Stimulated activated naive CD8-positive, alpha-beta T cell treated with anti-CD3 and anti-CD28 coated beads, Interleukin-15, amount 100 ng/mL, for 72 hours (primary cell): ENCODE measurements at regions not wholly inside any gene's neighbourhood (a gene's known extent, or its start where the extent isn't known, plus 50 kb on each side); places are given as distances from the start of the nearest gene placed in this dataset.
"Not testable (repeated sequence)": the region's sequence is repeated elsewhere in the genome, so short reads cannot be mapped to it uniquely, and the experiment has no call there.

ENCODE experiments used
- ATAC-seq: fragments of 150-1000 bp; cut with Tn5 transposase; 2 replicates; pipeline ENCODE4 v1.10.0; 2021; ENCODE audit warnings: mild to moderate bottlenecking, moderate library complexity
- DNase-seq, 2 donors: peaks; one replicate each; pipeline ENCODE4 v3.0.0; 2021 to 2022
- H3K27ac Mint-ChIP-seq, 2 donors: one replicate each; pipeline ENCODE4 v1.8.0; 2022; ENCODE audit warnings: mild to moderate bottlenecking in 2 of 2, mixed read lengths in 2 of 2, moderate library complexity in 2 of 2
- H3K27me3 Mint-ChIP-seq: one replicate; pipeline ENCODE4 v1.8.0; 2022; ENCODE audit warnings: mixed read lengths
- H3K4me1 Mint-ChIP-seq: one replicate; pipeline ENCODE4 v1.8.0; 2022; ENCODE audit warnings: mild to moderate bottlenecking, mixed read lengths
- H3K4me3 Mint-ChIP-seq, 2 donors: one replicate each; pipeline ENCODE4 v1.8.0; 2022; ENCODE audit warnings: mild to moderate bottlenecking in 2 of 2, mixed read lengths in 2 of 2, moderate library complexity in 1 of 2
- H3K9me3 Mint-ChIP-seq, 2 donors: one replicate each; pipeline ENCODE4 v1.8.0; 2022; ENCODE audit warnings: mixed read lengths in 2 of 2

DNA sequence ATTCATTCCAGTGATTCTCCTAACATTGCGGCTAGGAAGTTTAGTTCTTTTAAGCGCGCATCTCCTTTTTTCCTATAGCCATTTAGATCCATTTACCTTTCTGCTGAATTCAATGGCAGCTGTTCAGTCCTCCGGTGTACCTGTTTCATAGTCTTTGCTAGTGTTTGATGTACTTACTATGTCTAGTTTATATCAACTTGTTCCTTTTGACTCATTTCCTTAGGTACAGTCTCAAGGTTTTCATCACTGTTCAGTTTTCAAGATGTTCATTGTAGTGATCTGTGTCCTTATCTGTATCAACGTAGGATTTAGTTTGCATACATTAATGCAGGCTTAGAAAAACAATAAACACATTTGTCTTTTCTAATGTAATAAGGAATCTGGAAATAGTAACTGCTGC is 59.0 kb upstream of the MBNL1 start:
- DNase-seq, result no peak
- H3K4me1 Mint-ChIP-seq, result peaks cover 80% of the 10 kb centered on the region
- peak overlapping the region in 1 of 2 donors; percentile 29 for H3K4me3 Mint-ChIP-seq
- H3K27me3 Mint-ChIP-seq, result no peaks in the 10 kb centered on the region
- peak; percentile 65 for ATAC-seq
- H3K27ac Mint-ChIP-seq, result no peak overlapping the region
- no peaks in the 10 kb centered on the region for H3K9me3 Mint-ChIP-seq

DNA sequence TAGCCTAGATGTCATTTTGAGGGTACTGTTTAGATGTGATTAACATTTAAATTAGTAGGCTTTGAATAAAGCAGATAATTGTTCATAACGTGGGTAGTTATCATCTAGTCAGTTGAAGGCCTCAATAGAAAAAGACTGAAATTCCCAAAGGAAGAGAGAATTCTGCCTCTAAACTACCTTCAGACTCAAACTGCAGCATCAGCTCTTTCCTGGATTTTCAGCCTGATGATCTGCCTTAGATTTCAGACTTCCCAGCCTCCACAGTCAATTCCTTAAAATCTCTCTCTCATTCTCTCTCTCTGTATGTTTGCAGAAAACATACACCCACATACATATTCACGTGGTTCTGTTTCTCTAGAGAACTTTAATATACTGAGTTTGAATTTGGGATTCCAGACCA is 58.0 kb upstream of the MBNL1 start:
- H3K27ac Mint-ChIP-seq, result no peak overlapping the region
- DNase-seq, result no peak
- no peaks in the 10 kb centered on the region for H3K9me3 Mint-ChIP-seq
- no peak for ATAC-seq
- H3K4me1 Mint-ChIP-seq, result peaks cover 72% of the 10 kb centered on the region
- no peaks in the 10 kb centered on the region for H3K27me3 Mint-ChIP-seq
- H3K4me3 Mint-ChIP-seq, result no peak overlapping the region

- ATAC-seq (no peak), DNase-seq (no peak)
- no peaks in the 10 kb centered on the region for H3K27me3 Mint-ChIP-seq
- H3K27ac Mint-ChIP-seq, result no peak overlapping the region
- H3K4me3 Mint-ChIP-seq, result no peak overlapping the region
- H3K9me3 Mint-ChIP-seq, result no peaks in the 10 kb centered on the region
- H3K4me1 Mint-ChIP-seq, result peaks cover 67% of the 10 kb centered on the region
Observed at GRCh38 chr3:152211655-152212054, 57.1 kb upstream of the MBNL1 start.

DNA sequence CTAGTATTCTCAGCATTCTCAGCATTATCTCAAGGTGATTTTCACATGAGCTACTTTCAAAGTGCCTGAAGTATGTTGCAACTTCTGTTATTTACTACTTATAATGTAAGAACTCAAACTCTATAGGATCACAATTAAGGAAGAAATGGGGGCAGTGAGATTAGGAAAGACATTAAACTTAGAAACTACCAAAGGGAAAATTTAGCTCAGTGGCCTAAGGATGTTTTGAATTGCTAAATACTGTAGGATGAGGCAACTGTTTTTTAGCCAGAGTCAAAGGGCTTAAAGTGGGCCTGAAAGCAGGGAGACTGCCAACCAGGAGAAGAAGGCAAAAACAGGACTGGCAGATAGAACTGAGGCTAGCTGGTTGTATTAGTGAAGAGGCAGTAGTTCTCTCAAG is 55.5 kb upstream of the MBNL1 start:
- Mint-ChIP-seq H3K4me1 (peaks cover 63% of the 10 kb centered on the region), H3K4me3 (no peak overlapping the region), H3K27me3 (no peaks in the 10 kb centered on the region)

GRCh38 chr3:152213938-152214337 is 54.8 kb upstream of the MBNL1 start:
- Mint-ChIP-seq H3K27me3 (no peaks in the 10 kb centered on the region), H3K27ac (no peak overlapping the region), H3K9me3 (no peaks in the 10 kb centered on the region), H3K4me3 (no peak overlapping the region), H3K4me1 (peaks cover 62% of the 10 kb centered on the region)
- ATAC-seq (no peak), DNase-seq (no peak)

More for the DNA sequence above, 55.5 kb upstream of the MBNL1 start:
- ATAC-seq, result no peak
- no peak for DNase-seq
- H3K9me3 Mint-ChIP-seq, result no peaks in the 10 kb centered on the region
- peak overlapping the region in 1 of 2 donors; percentile 80 for H3K27ac Mint-ChIP-seq

- H3K9me3 Mint-ChIP-seq, H3K4me3 Mint-ChIP-seq, H3K27me3 Mint-ChIP-seq, DNase-seq, ATAC-seq, H3K27ac Mint-ChIP-seq: not testable (repeated sequence)
- peaks cover 65% of the 10 kb centered on the region for H3K4me1 Mint-ChIP-seq
Observed at GRCh38 chr3:152216960-152217865, 51.5 kb upstream of the MBNL1 start.

DNA sequence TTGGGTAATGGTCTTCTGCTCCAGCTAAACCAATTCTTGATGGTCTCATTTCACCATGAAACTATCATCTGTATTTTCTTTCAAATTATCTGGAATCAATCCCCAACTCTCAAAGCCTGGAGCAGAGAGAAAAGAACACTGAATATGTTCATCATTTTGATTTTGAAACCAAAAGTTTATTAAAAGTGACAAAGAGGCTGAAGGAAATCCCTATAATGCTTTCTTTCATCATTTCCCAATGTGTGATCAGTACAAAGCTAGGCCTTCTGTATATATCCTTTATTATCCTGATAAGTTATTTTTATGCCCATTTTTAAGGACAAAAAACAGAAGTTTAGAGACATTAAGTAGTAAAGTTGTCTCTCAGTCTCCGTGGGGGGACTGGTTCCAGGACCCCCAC is 50.1 kb upstream of the MBNL1 start:
- H3K9me3 Mint-ChIP-seq, result no peaks in the 10 kb centered on the region
- peaks cover 68% of the 10 kb centered on the region for H3K4me1 Mint-ChIP-seq
- peak; percentile 36 for ATAC-seq
- no peak for DNase-seq
- no peaks in the 10 kb centered on the region for H3K27me3 Mint-ChIP-seq
- H3K4me3 Mint-ChIP-seq, result peak overlapping the region; percentile 58 to 82
- H3K27ac Mint-ChIP-seq, result peak overlapping the region; percentile 24 to 98
